ENCODE measurements at regions not wholly inside any gene's neighbourhood (a gene's known extent, or its start where the extent isn't known, plus 50 kb on each side); places are given as distances from the start of the nearest gene placed in this dataset.
"Not testable (repeated sequence)": the region's sequence is repeated elsewhere in the genome, so short reads cannot be mapped to it uniquely, and the experiment has no call there.

GRCh38 chr15:62904041-62904910, 138.3 kb upstream of the TPM1 start:
- no peak for DNase-seq (ENCODE audit: low read depth)
- no peak for TF ChIP-seq CTCF (IDR thresholded peaks at IDR 0.05; ENCODE audit: insufficient read depth, low read depth, low read length, missing control alignments)
- no peak overlapping the region for H3K4me3 ChIP-seq (ENCODE audit: low read depth, low read length)

GRCh38 chr15:62906627-62907026, 135.9 kb upstream of the TPM1 start:
- no peak for TF ChIP-seq CTCF (IDR thresholded peaks at IDR 0.05; ENCODE audit: insufficient read depth, low read depth, low read length, missing control alignments)
- DNase-seq (ENCODE audit: low read depth), result no peak
- no peak overlapping the region for H3K4me3 ChIP-seq (ENCODE audit: low read depth, low read length)

GRCh38 chr15:62907275-62907674, 135.3 kb upstream of the TPM1 start:
- H3K4me3 ChIP-seq (ENCODE audit: low read depth, low read length), result no peak overlapping the region
- TF ChIP-seq CTCF (IDR thresholded peaks at IDR 0.05; ENCODE audit: insufficient read depth, low read depth, low read length, missing control alignments), result no peak
- no peak for DNase-seq (ENCODE audit: low read depth)

- not testable (repeated sequence) for H3K4me3 ChIP-seq (ENCODE audit: low read depth, low read length); DNase-seq (ENCODE audit: low read depth)
These were observed 134.2 kb upstream of the TPM1 start for GRCh38 chr15:62908341-62908740.

- no peak overlapping the region for H3K4me3 ChIP-seq (ENCODE audit: low read depth, low read length)
- no peak for DNase-seq (ENCODE audit: low read depth)
- TF ChIP-seq CTCF (IDR thresholded peaks at IDR 0.05; ENCODE audit: insufficient read depth, low read depth, low read length, missing control alignments), result no peak
These were observed 133.3 kb upstream of the TPM1 start for GRCh38 chr15:62909257-62909656.

GRCh38 chr15:62912282-62912681, 130.3 kb upstream of the TPM1 start:
- no peak overlapping the region for H3K4me3 ChIP-seq (ENCODE audit: low read depth, low read length)
- DNase-seq (ENCODE audit: low read depth), result no peak
- no peak for TF ChIP-seq CTCF (IDR thresholded peaks at IDR 0.05; ENCODE audit: insufficient read depth, low read depth, low read length, missing control alignments)

- no peak for DNase-seq (ENCODE audit: low read depth)
- TF ChIP-seq CTCF (IDR thresholded peaks at IDR 0.05; ENCODE audit: insufficient read depth, low read depth, low read length, missing control alignments), result no peak
- no peak overlapping the region for H3K4me3 ChIP-seq (ENCODE audit: low read depth, low read length)
These were observed 129.7 kb upstream of the TPM1 start for GRCh38 chr15:62912808-62913207.
